HEK293T (cell line): ENCODE measurements at regions not wholly inside any gene's neighbourhood (a gene's known extent, or its start where the extent isn't known, plus 50 kb on each side); places are given as distances from the start of the nearest gene placed in this dataset.

Experiments
- FOXM1 ChIP-seq: fragments of 450-650 bp; IDR thresholded peaks from 2 replicates; pipeline ENCODE4 v1.6.1; 2017; ENCODE audit warnings: mild to moderate bottlenecking, borderline replicate concordance
- HDGF ChIP-seq: fragments of 450-650 bp; IDR thresholded peaks from 2 replicates; pipeline ENCODE4 v1.6.1; 2017; ENCODE audit warnings: antibody characterized with exemption, borderline replicate concordance
- L3MBTL2 ChIP-seq: fragments of 450-650 bp; conservative IDR thresholded peaks from 2 replicates; pipeline ENCODE4 v1.6.1; 2016; ENCODE audit warnings: mild to moderate bottlenecking
- PKNOX1 ChIP-seq: fragments of 450-650 bp; IDR thresholded peaks from 2 replicates; pipeline ENCODE4 v1.6.1; 2016
- SUZ12 ChIP-seq: fragments of 450-650 bp; IDR thresholded peaks from 2 replicates; pipeline ENCODE4 v1.6.1; 2016; ENCODE audit warnings: mild to moderate bottlenecking
- ZNF384 ChIP-seq: fragments of 450-650 bp; IDR thresholded peaks from 2 replicates; pipeline ENCODE4 v1.6.1; 2016

DNA sequence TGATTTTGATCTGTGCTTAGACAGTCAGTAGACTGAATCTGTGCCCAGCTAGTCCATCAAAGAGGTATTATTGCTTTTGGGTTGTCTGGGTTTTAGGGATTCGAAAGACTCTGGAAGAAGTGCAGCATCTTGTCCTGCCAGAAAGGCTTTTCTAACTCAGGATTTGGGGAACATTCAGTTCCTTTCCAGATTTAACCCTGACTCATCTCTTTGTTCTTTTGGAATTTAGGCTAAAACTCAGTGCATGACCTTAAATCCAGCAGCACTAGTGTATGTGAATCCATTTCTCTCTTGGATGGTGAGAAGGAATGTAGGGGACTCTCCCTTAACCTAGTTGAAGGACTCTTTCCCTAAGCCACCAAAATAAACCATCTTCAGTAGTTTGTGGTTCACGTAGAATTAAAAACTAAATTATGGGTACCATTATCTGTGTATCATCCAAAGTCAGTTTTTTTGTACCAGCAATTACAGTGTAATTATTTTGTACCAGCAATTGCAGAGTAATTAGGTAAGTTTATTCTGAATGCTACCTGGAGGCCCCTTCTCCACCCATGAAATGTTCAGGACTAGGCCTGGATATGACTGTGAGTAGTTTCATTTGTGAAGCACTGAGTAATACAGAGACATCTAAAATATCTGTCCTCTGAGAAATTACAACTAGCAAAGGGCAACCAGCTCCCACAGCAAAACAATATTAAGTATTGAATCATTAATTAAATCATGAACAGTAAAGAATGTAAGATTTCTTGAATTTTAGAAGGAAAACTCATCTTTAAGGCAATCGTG, 384.0 kb downstream of the TMA16 start:
- TF ChIP-seq L3MBTL2 (no peak), HDGF (no peak), PKNOX1 (no peak), ZNF384 (no peak), SUZ12 (no peak), FOXM1 (no peak)
